NCI-H187 treated with DMSO at 0.1 percent for 48 hours (cell line): ENCODE measurements at regions not wholly inside any gene's neighbourhood (a gene's known extent, or its start where the extent isn't known, plus 50 kb on each side); places are given as distances from the start of the nearest gene placed in this dataset.

Source experiments
- DNase-seq: peaks from one replicate; lab custom pipeline; 2025; lab: John Stamatoyannopoulos, UW

DNA sequence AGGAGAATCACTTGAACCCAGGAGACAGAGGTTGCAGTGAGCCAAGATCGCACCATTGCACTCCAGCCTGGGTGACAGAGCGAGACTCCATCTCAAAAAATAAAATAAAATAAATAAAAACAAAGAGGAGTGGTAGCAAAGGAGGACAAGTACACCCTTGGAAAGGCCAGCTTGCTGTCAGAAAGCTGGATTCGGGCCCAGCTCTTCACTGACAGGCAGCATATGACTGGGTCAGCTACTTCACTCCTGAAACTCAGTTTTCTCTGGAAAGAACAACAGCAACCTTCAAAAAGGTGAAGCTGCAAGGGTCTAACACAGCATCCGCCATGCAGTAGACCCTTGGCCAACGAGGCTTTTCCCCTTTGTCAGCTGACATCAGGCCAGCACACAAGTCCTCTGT is 156.0 kb upstream of the TIAM1 start:
- no peak for DNase-seq

DNA sequence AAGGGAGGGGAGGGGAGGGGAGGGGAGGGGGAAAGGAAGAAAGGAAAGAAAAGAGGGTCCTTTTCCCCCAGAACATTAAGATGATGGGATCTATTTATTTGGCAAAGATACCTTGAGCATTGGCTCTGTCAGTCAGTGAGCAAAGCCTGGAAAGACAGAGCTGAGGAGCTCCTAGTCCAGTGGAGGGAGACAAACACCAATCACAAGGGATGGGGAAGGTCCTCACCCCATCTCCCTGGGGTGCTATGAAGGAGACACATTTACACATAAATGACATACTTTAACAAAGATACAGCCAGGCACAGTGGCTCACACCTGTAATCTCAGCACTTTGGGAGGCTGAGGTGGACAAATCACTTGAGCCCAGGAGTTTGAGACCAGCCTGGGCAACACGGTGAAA is 154.9 kb upstream of the TIAM1 start:
- DNase-seq, result no peak

DNA sequence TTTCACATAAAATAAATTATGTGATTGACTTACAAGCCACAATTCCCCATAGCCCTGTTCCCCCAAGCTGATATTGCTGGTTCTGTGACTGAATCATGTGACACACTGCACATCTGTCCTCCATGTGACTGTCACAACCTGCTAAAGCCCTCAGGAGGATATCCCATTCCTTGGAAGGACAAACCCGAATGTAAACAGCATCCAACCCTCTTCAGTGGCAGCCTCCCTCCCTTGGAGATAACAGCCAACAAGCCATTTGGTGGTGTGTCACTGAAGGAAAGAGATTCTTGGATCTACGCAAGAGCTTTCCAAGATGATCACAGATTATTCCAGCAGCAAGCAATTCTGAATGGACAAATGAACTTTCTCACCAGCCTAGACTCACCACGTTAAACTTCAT is 153.9 kb upstream of the TIAM1 start:
- no peak for DNase-seq

DNA sequence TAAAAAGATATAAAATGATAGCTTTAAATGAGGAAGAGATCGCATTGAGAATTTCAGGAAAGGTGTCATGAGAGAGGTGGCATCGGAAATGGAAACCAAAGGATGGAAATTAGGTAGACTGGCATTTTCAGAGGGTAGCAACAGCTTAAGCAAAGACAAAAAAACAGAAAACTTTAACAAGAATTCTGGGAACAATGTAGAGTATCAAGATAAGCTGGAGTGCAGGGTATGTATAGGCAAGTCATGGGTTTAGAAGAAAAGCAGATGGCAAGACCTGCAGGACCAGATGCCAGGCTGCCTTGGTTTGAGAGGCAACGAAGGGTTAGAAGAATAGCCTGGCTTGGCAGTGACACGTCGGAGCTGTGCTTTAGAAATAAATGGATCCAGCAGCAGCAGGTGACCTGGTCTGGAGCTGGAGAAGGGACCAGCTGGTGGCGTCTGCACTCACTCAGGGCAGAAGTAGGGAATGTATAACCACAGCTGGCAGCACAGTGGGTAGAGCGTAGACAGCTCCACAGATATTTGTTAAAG is 149.4 kb upstream of the TIAM1 start:
- no peak for DNase-seq

DNA sequence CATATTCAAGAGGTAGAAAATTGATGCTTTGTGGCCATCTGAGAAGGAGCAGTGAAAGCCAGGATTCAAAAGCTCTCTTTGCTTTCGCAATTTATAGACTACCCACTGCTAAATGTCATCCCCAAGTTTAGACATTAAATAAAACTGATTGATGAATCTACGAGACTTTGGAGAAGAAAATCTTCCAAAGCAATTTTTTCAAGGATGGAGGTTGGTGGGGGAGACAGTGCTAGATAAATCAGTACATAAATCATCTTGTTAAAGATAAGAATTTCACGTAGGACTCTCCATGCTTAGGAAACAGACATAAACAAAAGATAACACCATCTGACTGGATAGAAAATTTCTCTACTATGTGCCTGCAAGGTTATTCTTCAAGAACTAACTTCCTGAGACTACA is 147.6 kb upstream of the TIAM1 start:
- no peak for DNase-seq

DNA sequence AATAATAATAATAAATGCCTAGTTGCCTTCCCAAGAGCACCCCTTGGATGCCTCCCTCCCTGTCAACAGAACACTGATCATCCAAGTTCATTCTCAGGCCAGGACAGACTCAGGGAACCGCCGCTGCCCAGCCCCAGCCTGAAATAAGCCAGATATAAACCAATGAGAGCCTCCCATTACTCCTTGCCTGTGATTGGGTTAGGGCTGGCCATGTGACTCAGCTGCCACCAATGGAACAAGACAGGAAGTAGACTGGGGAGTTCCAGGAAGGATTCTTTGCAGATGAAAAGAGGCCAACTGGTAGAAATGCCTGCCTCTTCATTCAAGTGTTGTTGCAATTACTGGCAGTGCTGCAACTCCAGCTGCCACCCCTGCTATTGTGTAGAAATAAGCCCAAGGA is 146.4 kb upstream of the TIAM1 start:
- DNase-seq, result no peak

DNA sequence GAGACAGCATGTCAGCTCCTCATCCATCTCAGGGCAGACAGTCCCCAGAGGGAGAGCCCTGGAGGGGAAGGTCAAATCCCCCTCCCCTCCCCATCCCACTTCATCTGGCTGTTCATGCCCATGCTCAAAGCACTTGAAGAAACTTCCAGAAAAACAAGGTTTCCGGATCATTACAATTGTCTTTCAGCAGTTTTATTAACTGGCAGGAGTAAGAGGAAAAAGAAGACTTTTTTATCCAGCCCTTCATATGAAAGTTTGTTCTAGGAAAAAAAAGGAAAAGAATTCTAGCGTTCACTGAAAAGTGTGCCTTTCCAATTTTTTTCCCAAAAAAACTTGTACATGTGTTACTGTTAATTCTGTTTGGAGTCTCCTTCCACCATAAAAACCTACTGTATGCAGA is 145.7 kb upstream of the TIAM1 start:
- no peak for DNase-seq

DNA sequence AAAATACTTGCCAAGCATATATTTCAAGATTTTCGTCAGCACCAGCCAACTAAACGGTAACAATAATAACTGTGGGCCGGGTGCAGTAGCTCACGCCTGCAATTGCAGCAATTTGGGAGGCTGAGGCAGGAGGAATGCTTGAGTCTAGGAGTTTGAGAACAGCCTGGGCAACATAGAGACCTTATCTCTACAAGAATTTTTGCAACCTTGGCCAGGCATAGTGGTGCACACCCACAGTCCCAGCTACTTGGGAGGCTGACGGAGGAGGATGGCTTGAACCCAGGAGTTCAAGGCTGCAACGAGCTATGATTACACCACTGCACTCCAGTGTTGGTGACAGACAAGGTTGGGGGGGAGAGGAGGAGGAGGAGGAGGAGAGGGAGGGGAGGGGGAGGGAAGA is 145.0 kb upstream of the TIAM1 start:
- no peak for DNase-seq

DNA sequence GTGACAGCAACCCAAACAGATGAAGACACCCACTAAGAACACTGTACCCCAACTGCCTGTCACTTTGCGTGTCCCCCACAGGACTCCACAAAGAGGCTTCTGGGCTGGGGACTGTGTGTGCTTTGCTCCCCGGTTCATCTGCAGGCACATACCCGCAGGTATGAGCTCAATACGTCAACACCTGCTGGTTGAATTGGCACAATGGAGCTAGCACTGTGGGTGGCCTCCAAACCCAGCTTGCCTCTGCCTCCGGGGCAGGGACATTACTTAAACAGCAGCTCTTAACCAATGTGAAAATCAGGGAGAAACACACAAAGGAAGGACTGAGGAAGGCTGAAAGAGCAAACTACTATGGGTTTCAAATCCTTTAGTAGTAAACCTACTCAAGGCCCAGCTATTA is 140.2 kb upstream of the TIAM1 start:
- DNase-seq, result no peak

DNA sequence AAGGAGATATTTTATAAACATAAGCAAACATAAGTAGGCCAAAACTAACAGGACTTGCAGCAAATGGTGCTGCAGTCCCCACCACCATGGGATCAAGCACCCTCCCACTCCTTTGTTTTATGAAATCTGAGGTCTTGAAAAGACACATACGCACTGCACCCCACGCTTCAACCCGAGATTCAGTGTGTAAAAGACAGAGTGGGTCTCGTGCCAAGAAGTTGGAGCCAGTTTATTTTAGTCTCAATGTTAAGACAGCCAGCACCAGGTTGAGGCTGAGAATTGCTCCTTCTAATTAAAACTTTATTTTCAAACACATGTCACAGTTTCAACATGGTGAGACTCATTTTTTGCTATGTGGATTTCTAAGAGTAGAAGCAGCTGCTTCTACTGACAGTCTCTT is 139.1 kb upstream of the TIAM1 start:
- no peak for DNase-seq

DNA sequence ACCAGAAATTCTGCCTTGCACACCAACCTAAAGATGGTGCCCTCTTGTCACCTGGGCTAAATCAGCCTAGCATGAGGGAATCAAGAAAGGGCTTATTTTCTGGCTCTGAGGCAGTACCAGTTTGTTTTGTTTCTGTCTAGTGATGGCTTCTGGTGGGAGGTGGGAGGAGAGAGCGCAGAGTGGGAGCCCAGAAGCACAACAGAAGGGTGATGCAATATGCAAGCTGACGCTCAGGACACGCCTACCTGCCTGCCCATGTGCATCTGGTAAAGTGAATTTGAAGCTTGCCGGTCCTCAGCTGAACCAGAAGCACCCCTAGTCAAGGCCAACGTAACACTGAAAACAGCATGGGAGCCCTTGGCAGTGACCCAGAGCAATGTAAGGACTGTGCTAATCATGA is 138.4 kb upstream of the TIAM1 start:
- no peak for DNase-seq

DNA sequence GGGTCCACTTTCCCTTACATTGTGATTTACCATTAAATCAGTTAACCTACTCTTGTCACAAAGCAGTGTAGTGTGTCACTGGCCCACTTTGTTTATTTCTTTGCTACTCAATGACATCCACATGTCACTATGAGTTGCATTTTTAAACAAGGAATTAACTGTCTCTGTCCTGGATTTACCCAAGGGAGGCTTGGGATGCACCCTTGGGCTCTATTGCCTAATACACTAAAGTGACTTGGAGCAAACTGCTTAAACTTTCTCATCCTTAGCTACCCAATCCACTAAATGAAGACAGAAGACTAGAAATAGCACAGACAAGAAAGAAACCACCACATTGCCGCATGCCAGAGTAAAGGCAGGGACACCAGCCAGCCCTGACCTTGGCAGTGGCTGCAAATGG is 136.2 kb upstream of the TIAM1 start:
- DNase-seq, result no peak

DNA sequence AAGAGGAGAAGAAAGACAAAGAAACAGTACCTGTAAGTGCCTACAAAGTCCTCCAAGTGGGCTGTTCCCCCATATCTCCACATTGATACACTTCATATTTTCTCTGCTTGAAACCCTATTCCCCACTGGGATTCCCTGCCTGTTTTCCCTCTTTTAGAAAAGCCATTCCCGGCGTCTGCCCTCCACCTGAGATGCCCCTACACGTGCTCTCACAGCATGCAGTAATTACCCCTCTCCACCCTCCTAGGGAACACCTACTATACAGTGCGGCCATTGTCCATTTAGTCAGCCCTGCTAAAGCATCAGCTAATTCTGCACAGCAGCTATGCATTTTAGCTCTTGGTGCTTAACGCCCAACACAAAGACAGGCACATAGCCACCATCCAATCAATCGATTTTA is 135.7 kb upstream of the TIAM1 start:
- DNase-seq, result no peak

DNA sequence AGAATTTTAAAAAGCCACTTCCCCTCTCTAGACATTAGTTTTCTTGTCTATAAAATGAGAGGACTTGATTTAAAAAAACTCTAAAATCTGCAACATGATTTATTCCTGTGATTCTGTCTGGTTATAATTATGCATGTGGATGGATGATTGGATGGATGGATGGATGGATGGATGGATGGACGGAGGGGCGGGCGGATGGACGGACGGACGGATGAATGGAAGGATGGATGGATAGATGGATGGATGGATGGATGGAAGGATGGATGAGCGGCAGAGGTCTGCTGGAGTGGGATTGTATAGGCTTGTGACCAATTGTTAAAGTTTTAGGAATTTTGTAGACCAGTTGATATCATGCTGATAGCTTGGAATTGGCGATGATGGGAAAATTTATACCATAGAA is 135.2 kb upstream of the TIAM1 start:
- DNase-seq, result no peak

DNA sequence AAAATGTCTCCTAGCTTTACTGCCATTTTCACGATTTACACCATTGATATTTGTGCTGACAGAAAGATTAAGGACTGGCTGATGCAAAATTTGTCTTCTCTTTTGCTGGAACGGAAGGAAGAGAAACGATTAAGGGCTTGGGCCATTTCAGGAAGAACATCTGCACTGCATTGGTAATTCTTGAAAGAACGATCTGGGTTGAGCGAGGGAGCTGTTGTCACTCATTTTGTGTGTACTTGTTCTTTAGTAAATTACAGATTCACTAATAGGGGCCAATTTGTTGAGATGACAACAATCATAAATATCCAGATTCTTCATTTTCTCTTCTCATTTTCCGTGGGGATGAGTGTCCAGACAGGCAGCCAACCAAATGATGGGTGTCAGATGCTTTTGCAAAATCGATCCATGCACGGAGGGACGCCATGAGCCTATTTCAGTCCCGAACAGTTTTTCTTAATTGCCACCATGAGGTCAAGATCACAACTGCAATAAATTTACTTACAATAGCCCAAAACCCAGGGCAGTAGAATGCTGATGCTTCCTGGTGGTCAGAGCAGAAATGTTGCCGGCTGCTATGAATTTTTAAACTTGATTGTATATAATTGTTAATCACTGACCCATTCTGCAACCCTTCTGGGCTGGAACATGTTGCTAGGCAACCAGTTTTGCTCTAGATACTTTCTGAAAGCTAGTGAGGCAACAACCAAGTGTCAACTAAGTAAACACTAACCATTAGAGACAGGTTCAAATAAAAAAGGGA is 132.4 kb upstream of the TIAM1 start:
- DNase-seq, result no peak

DNA sequence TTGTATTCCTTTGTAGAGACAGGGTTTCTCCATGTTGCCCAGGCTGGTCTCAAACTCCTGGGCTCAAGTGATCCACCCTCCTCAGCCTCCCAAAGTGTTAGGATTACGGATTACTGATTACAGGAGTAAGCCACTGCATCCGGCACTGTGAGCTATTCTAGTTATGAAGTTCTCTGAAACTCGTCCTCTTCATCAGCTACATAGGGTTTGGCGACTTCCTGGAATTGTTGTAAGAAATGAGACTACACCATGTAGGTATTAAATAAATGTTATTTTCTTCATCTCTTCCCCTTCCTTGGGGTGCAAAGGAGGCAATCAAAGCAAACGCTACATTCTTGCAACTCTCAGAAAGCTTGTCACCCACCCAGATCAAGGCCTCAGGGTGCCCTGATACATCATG is 131.2 kb upstream of the TIAM1 start:
- DNase-seq, result no peak

DNA sequence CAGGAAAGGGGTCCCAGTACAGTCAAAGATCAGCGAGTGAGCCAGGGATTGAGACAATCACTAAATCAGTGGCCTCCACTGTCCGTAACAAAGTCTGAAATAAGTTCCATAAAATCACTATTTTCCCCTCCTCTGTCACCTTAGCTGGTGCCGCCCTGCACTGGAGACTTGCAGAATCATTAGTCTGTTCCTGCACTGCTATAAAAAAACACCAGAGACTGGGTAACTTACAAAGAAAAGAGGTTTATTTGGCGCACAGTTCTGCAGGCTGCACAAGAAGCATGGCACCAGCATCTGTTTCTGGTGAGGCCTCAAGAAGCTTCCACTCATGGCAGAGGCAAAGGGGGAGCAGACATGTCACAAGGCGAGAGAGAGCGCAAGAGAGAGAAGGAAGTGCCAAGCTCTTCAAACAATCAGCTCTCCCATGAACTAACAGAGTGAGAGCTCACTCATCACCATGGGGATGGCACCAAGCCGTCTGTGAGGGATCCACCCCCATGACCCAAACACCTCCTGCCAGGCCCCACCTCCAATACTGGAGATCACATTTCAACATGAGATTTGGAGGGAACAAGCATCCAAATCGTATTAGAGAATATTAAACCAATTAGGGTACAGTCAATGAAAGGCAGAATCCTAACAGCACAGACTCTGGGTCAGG is 129.8 kb upstream of the TIAM1 start:
- DNase-seq, result no peak

DNA sequence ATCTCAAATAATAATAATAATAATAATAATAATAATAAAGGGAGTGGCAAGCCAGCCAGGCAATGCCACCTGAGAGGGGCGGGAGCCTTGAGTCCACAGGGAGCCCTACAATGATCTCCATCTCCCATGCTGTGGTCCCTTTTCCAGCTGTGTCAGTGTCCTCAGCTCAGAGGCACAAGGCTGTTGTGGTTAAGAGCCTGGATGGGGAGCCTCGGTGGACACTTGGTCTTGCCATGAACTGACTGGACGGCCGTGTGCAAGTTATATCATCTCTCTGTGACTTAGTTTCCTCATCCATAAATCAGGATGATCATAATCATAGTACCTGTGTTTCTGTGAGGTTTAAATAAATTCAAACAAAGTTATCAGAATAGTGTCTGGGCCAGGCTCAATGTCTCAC is 127.8 kb upstream of the TIAM1 start:
- DNase-seq, result no peak

DNA sequence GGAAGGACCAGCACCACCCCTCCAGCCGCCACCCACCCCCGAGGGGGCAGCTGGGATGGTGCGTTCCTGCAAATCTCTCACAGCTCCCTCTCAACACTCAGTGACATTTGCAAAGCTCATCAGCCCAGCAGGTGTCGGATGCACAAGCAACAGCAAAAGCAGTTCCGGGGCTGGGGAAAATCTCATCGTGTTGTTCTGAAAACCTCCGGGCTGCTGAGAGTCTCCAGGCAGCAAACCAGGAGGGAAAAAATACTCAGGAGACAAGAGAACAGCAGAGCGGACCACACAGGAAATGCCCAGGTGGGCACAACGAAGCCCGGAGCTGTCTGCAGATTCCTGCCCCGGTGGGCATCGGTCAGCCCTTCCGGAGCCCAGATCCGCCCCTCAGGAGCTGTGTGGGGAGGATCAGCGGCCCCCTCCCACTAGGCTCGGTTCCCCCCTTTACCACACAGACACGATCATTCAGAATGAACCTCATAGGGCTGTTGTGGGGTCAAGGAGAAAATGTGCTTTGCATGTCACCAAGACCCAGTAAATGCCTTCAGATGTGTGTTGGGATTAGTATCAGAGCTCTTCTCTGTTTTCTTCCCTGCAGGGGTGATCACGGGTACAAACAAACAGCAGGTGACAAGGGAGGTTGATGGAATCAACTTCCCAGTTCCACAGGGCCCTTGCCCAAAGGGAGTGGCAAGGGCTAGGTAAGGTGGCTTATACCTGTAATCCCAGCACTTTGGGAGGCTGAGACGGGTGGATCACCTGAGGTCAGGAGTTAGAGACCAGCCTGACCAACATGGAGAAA is 127.0 kb upstream of the TIAM1 start:
- no peak for DNase-seq

DNA sequence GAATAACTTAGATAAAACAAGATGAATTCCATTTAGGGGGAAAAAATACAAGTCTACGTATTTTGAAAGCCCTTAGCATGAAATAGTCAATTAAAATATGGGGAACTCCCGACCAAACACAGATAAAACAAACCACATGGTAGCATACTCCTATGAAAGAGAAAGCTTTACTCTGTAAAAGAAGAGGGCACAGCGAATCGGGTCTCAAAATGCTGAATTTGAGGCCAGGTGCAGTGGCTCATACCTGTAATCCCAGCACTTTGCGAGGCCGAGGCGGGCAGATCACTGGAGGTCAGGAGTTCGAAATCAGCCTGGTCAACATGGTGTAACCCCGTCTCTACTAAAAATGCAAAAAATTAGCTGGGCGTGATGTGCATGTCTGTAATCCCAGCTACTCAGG is 116.9 kb upstream of the TIAM1 start:
- DNase-seq, result no peak

DNA sequence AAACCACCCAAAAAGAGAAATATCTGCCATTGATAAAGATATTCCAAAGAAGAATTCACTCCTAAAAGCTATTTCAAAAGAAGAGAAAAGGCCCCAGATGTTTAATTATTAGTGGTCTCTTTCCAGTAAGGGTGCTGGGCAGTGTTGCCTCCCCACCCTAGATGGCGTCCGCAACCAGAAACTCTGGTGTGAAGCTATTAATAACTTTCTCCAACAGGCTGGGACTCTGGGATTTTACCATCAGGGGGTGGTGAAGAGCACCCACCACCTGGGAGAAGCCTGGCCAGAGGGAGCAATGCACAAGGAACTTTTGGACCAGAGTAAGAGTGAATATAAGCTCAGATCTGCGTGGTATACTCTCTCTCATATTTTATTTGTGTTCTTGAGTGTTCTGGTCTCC is 115.4 kb upstream of the TIAM1 start:
- DNase-seq, result no peak

DNA sequence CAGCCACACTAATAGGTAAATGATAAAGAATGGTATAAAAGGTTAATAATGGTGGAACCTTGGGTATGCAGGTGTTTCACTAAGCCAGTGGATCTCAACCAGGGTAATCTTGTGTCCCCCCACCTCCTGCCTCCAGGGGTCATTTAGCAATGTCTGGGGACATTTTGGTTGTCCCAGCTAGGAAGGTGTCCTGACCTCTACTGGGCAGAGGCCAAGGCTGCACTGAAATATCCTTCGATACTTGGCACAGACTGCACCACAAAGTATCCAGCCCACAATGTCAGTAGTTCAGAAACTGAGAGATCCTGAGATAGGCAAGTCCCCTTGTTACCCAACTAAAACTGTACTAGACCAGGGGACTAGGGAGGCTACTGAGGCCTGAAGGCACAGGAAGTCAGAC is 113.6 kb upstream of the TIAM1 start:
- no peak for DNase-seq

DNA sequence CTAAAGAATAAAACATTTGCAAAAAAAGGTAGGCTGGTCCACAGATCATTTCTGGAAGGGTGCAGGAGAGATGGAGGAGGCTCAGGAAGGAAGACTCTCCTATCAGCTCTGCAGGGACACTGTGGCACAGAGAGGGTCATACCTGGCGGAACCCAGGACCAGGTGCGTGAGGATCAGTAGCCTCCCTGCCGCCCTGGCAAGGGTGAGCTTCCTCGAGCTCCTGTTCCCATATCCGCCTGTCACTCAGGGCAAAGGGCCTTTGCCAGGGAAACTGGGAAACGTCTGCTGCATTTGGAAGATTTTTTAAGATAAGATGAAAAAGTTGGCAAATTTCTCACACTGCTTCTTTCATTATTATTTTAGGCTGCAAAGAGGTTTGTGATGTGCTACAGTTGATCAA is 112.1 kb upstream of the TIAM1 start:
- DNase-seq, result no peak
